ENCODE measurements at regions not wholly inside any gene's neighbourhood (a gene's known extent, or its start where the extent isn't known, plus 50 kb on each side); places are given as distances from the start of the nearest gene placed in this dataset.

DNA sequence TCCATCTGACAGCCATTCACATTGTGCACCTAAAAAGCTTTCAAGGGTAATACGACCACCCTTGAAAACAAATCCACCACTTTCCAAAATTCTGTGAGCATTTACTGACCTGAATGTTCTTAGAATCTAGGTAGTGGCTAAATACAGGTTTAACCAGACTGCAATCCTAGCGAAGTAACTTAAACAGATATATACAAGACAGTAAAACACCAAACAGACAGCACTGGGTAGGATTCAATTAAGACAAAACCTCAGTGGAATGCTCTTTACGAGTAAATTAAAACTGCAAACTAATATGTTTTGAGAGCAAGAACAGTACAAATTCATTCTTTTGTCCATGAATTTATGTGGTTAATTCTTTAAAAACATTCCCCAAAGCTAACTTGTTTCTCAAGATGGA is 354.2 kb upstream of the ESRRG start:
- TF ChIP-seq, protein P1, sequence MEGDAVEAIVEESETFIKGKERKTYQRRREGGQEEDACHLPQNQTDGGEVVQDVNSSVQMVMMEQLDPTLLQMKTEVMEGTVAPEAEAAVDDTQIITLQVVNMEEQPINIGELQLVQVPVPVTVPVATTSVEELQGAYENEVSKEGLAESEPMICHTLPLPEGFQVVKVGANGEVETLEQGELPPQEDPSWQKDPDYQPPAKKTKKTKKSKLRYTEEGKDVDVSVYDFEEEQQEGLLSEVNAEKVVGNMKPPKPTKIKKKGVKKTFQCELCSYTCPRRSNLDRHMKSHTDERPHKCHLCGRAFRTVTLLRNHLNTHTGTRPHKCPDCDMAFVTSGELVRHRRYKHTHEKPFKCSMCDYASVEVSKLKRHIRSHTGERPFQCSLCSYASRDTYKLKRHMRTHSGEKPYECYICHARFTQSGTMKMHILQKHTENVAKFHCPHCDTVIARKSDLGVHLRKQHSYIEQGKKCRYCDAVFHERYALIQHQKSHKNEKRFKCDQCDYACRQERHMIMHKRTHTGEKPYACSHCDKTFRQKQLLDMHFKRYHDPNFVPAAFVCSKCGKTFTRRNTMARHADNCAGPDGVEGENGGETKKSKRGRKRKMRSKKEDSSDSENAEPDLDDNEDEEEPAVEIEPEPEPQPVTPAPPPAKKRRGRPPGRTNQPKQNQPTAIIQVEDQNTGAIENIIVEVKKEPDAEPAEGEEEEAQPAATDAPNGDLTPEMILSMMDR (IDR thresholded peaks at IDR 0.05), result no peak
- no peak for TF ChIP-seq POLR2A (IDR thresholded peaks at IDR 0.05)
